Neural cell (in vitro differentiated cells): ENCODE measurements at regions not wholly inside any gene's neighbourhood (a gene's known extent, or its start where the extent isn't known, plus 50 kb on each side); places are given as distances from the start of the nearest gene placed in this dataset.

Experiments used
- EP300 ChIP-seq: fragments of 450-650 bp; conservative IDR thresholded peaks from 2 replicates; pipeline ENCODE4 v1.6.1; 2014; ENCODE audit warnings: antibody characterized with exemption, mild to moderate bottlenecking, moderate library complexity; ENCODE audit not compliant: poor library complexity, severe bottlenecking
- TF ChIP-seq, protein P1 (sequence below): fragments of 450-650 bp; IDR thresholded peaks from 2 replicates; pipeline ENCODE4 v1.5.1; 2014; ENCODE audit warnings: antibody characterized with exemption, mild to moderate bottlenecking, moderate library complexity; ENCODE audit not compliant: poor library complexity, severe bottlenecking
- TF ChIP-seq, protein P2 (sequence below): IDR thresholded peaks from 2 replicates; pipeline ENCODE4 v1.6.1; 2012; ENCODE audit warnings: borderline replicate concordance

DNA sequence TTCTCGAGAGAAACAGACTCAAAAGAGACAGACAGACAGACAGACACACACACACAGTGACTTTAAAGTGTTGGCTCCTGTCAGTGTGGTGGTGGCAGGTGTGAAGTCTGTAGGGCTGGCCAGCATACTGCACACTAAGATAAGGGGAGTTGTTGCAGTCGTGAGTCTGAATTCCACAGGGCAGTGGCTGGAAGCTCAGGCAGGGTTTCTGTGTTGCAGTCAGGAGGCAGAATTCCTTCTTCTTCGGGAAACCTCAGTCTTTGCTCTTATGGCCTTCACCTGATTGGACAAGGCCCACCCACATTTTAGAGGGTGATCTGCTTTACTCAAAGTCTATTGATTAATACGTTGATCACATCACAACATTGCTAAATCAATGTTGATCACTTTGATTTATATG, 478.4 kb upstream of the HS6ST1 start:
- TF ChIP-seq, protein P1, sequence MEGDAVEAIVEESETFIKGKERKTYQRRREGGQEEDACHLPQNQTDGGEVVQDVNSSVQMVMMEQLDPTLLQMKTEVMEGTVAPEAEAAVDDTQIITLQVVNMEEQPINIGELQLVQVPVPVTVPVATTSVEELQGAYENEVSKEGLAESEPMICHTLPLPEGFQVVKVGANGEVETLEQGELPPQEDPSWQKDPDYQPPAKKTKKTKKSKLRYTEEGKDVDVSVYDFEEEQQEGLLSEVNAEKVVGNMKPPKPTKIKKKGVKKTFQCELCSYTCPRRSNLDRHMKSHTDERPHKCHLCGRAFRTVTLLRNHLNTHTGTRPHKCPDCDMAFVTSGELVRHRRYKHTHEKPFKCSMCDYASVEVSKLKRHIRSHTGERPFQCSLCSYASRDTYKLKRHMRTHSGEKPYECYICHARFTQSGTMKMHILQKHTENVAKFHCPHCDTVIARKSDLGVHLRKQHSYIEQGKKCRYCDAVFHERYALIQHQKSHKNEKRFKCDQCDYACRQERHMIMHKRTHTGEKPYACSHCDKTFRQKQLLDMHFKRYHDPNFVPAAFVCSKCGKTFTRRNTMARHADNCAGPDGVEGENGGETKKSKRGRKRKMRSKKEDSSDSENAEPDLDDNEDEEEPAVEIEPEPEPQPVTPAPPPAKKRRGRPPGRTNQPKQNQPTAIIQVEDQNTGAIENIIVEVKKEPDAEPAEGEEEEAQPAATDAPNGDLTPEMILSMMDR = no peak
- no peak for TF ChIP-seq EP300
- TF ChIP-seq, protein P2, sequence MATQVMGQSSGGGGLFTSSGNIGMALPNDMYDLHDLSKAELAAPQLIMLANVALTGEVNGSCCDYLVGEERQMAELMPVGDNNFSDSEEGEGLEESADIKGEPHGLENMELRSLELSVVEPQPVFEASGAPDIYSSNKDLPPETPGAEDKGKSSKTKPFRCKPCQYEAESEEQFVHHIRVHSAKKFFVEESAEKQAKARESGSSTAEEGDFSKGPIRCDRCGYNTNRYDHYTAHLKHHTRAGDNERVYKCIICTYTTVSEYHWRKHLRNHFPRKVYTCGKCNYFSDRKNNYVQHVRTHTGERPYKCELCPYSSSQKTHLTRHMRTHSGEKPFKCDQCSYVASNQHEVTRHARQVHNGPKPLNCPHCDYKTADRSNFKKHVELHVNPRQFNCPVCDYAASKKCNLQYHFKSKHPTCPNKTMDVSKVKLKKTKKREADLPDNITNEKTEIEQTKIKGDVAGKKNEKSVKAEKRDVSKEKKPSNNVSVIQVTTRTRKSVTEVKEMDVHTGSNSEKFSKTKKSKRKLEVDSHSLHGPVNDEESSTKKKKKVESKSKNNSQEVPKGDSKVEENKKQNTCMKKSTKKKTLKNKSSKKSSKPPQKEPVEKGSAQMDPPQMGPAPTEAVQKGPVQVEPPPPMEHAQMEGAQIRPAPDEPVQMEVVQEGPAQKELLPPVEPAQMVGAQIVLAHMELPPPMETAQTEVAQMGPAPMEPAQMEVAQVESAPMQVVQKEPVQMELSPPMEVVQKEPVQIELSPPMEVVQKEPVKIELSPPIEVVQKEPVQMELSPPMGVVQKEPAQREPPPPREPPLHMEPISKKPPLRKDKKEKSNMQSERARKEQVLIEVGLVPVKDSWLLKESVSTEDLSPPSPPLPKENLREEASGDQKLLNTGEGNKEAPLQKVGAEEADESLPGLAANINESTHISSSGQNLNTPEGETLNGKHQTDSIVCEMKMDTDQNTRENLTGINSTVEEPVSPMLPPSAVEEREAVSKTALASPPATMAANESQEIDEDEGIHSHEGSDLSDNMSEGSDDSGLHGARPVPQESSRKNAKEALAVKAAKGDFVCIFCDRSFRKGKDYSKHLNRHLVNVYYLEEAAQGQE = no peak
